HCT116 (cell line): ENCODE measurements at regions not wholly inside any gene's neighbourhood (a gene's known extent, or its start where the extent isn't known, plus 50 kb on each side); places are given as distances from the start of the nearest gene placed in this dataset.

Source experiments
- ATAC-seq: fragments of 200-7000 bp; cut with Tn5 transposase; 2 replicates; pipeline ENCODE4 v1.9.1; 2020; ENCODE audit warnings: mild to moderate bottlenecking, moderate library complexity
- BruUV-seq: library from RNA; stranded (reverse); fragments of 400-500 nt; replicated peaks from 2 replicates; lab custom pipeline; 2021; lab: Mats Ljungman, UMichigan
- CTCF ChIA-PET: fragments of 300-600 bp; sonication (Branson Sonifier 250); formaldehyde crosslinking; loops from one replicate; lab custom pipeline; 2021; ENCODE audit warnings: antibody characterized with exemption; lab: Charles Lee
- POLR2A ChIA-PET: fragments of 300-600, 350-600 bp; sonication (Branson Sonifier 250); formaldehyde crosslinking; loops from one replicate; lab custom pipeline; 2021; ENCODE audit warnings: antibody characterized with exemption; lab: Charles Lee
- RAD21 ChIA-PET, 2 experiments: fragments of 300-600 bp; sonication (Branson Sonifier 250); formaldehyde crosslinking; loops; one replicate each; lab custom pipeline; 2023; ENCODE audit warnings: low total read pairs in 2 of 2; ENCODE audit not compliant: uncharacterized antibody in 2 of 2, unreplicated experiment in 2 of 2, low non-redundant PET in 1 of 2; lab: Charles Lee
- DNase-seq: peaks from one replicate; pipeline ENCODE4 v3.0.0-alpha.2; 2010; ENCODE audit warnings: low read depth, low spot score
- H2AFZ ChIP-seq: fragments of 200-600 bp; shearing (Covaris generic), sonication (generic); 2 replicates; pipeline ENCODE4 v1.6.1; 2017; ENCODE audit warnings: low read depth, mixed run types, mixed read lengths, antibody characterized with exemption, low read length; ENCODE audit not compliant: poor library complexity, severe bottlenecking
- H3K27ac ChIP-seq: 2 replicates; pipeline ENCODE4 v1.5.1; 2012; ENCODE audit warnings: low read depth, low read length
- H3K27me3 ChIP-seq: fragments of 200-600 bp; sonication (generic); 2 replicates; pipeline ENCODE4 v1.6.1; 2016; ENCODE audit warnings: mixed run types, low read length, mixed read lengths; ENCODE audit not compliant: insufficient read depth
- H3K36me3 ChIP-seq, 2 experiments: fragments of 200-500 bp in 1 of 2; fragments of 200-600 bp in 1 of 2; sonication (Bioruptor generic) in 1 of 2; sonication (generic) in 1 of 2; 2 replicates each; pipeline versions ENCODE4 v1.5.1 to v1.6.1; 2014 to 2016; ENCODE audit warnings: low read length in 2 of 2, inconsistent platforms in 1 of 2, mixed read lengths in 1 of 2, mixed run types in 1 of 2; ENCODE audit not compliant: insufficient read depth in 2 of 2, control insufficient read depth in 1 of 2
- H3K4me1 ChIP-seq, 2 experiments: fragments of 200-600 bp in 1 of 2; sonication (generic) in 1 of 2; 2 replicates each; pipeline versions ENCODE4 v1.5.1 to v1.6.1; 2012 to 2017; ENCODE audit warnings: low read length in 2 of 2, inconsistent platforms in 1 of 2, mild to moderate bottlenecking in 1 of 2, mixed read lengths in 1 of 2, mixed run types in 1 of 2, moderate library complexity in 1 of 2; ENCODE audit not compliant: insufficient read depth in 2 of 2, control insufficient read depth in 1 of 2
- H3K4me2 ChIP-seq: fragments of 200-600 bp; sonication (generic); 2 replicates; pipeline ENCODE4 v1.6.1; 2017; ENCODE audit warnings: mixed run types, low read length, mixed read lengths
- H3K4me3 ChIP-seq, 2 experiments: fragments of 200-600 bp in 1 of 2; sonication (generic) in 1 of 2; replicated peaks in 1 of 2; 2 replicates each; pipeline ENCODE4 v1.5.1; 2011 to 2016; ENCODE audit warnings: low read length in 2 of 2, control low read depth in 1 of 2, low read depth in 1 of 2, mild to moderate bottlenecking in 1 of 2, mixed read lengths in 1 of 2, mixed run types in 1 of 2
- H3K79me2 ChIP-seq: fragments of 200-600 bp; sonication (generic); 2 replicates; pipeline ENCODE4 v1.6.1; 2017; ENCODE audit warnings: mild to moderate bottlenecking, mixed run types, low read length, moderate library complexity, mixed read lengths; ENCODE audit not compliant: insufficient read depth
- H3K9ac ChIP-seq: fragments of 200-600 bp; sonication (generic); 2 replicates; pipeline ENCODE4 v1.6.1; 2016; ENCODE audit warnings: low read length, mixed read lengths
- H3K9me2 ChIP-seq: fragments of 200-600 bp; sonication (generic), shearing (Covaris generic); 2 replicates; pipeline ENCODE4 v1.6.1; 2017; ENCODE audit warnings: mixed run types, mild to moderate bottlenecking, moderate library complexity; ENCODE audit not compliant: insufficient read depth
- H3K9me3 ChIP-seq, 2 experiments: fragments of 200-500 bp in 1 of 2; fragments of 200-600 bp in 1 of 2; sonication (Bioruptor generic) in 1 of 2; sonication (generic) in 1 of 2; 2 replicates each; pipeline ENCODE4 v1.6.1; 2014 to 2017; ENCODE audit warnings: low read length in 2 of 2, mixed read lengths in 2 of 2, inconsistent platforms in 1 of 2, low read depth in 1 of 2, mild to moderate bottlenecking in 1 of 2, mixed run types in 1 of 2, moderate library complexity in 1 of 2; ENCODE audit not compliant: control insufficient read depth in 1 of 2, insufficient read depth in 1 of 2
- H4K20me1 ChIP-seq: fragments of 200-600 bp; sonication (generic), shearing (Covaris generic); 2 replicates; pipeline ENCODE4 v1.6.1; 2017; ENCODE audit warnings: mixed run types, mild to moderate bottlenecking, moderate library complexity; ENCODE audit not compliant: insufficient read depth
- ATF3 ChIP-seq: IDR thresholded peaks from 2 replicates; pipeline ENCODE4 v1.6.1; 2012
- JUND ChIP-seq: IDR thresholded peaks from 2 replicates; pipeline ENCODE4 v1.6.1; 2012
- POLR2A ChIP-seq: IDR thresholded peaks from 2 replicates; pipeline ENCODE4 v1.7.0; 2011; ENCODE audit warnings: borderline replicate concordance; ENCODE audit not compliant: insufficient read depth, insufficient read length; ENCODE audit errors: extremely low read depth
- POLR2AphosphoS5 ChIP-seq: IDR thresholded peaks from 2 replicates; pipeline ENCODE4 v1.6.1; 2011; ENCODE audit warnings: mild to moderate bottlenecking, low read depth, low read length, moderate library complexity
- TCF7L2 ChIP-seq: IDR thresholded peaks from 2 replicates; pipeline ENCODE4 v1.7.0; 2011; ENCODE audit warnings: borderline replicate concordance, inconsistent platforms; ENCODE audit not compliant: insufficient read depth, insufficient read length; ENCODE audit errors: extremely low read depth
- YY1 ChIP-seq: IDR thresholded peaks from 2 replicates; pipeline ENCODE4 v1.6.1; 2011; ENCODE audit warnings: low read length, low read depth, moderate library complexity, mild to moderate bottlenecking; ENCODE audit not compliant: insufficient replicate concordance; ENCODE audit errors: extremely low read depth
- intact Hi-C: fragments of 100-400 bp; cut with micrococcal nuclease; formaldehyde crosslinking; loops from 2 replicates; pipeline ENCODE4 v1.10.0; 2022
- TF ChIP-seq, protein P1 (sequence below): IDR thresholded peaks from 2 replicates; pipeline ENCODE4 v1.6.1; 2011; ENCODE audit warnings: mild to moderate bottlenecking, low read length, moderate library complexity; ENCODE audit not compliant: insufficient replicate concordance; ENCODE audit errors: extremely low read depth

DNA sequence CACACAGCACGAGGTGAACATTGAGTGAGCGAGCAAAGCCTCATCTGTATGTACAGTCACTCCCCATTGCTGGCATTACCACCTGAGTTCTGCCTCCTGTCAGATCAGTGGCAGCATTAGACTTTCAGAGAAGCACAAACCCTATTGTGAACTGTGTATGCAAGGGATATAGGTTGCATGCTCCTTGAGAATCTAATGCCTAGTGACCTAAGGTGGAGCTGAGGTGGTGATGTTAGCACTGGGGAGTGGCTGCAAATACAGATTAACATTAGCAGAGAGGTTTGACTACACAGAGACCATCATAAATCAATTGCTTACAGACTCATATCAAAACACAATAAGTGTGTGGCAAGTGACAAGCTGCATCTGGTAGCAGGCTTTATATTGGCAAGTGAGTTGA, 262.5 kb upstream of the ANO5 start:
- TF ChIP-seq TCF7L2 = no peak
- TF ChIP-seq ATF3 = no peak
- no peak for TF ChIP-seq POLR2AphosphoS5
- TF ChIP-seq, all 23 proteins: peak for 0
- Histone ChIP-seq H3K9me3 (peaks cover 0 to 12% of the 10 kb centered on the region in 2 experiments; a peak in 2 of 4 replicates), H3K27ac (no peak overlapping the region), H3K9ac (no peak overlapping the region), H3K36me3 (no peaks in the 10 kb centered on the region), H3K4me2 (no peak overlapping the region), H3K9me2 (no peaks in the 10 kb centered on the region), H3K4me3 (no peak overlapping the region), H3K4me1 (no peaks in the 10 kb centered on the region), H4K20me1 (no peaks in the 10 kb centered on the region), H3K79me2 (no peaks in the 10 kb centered on the region), H2AFZ (no peak overlapping the region), H3K27me3 (no peaks in the 10 kb centered on the region)
- ChIA-PET POLR2A (no interaction called here), RAD21 (no interaction called here), CTCF (no interaction called here)
- intact Hi-C loops = no loop called here
- DNase-seq (no peak), ATAC-seq (no peak)
- BruUV-seq = no TSS peak

DNA sequence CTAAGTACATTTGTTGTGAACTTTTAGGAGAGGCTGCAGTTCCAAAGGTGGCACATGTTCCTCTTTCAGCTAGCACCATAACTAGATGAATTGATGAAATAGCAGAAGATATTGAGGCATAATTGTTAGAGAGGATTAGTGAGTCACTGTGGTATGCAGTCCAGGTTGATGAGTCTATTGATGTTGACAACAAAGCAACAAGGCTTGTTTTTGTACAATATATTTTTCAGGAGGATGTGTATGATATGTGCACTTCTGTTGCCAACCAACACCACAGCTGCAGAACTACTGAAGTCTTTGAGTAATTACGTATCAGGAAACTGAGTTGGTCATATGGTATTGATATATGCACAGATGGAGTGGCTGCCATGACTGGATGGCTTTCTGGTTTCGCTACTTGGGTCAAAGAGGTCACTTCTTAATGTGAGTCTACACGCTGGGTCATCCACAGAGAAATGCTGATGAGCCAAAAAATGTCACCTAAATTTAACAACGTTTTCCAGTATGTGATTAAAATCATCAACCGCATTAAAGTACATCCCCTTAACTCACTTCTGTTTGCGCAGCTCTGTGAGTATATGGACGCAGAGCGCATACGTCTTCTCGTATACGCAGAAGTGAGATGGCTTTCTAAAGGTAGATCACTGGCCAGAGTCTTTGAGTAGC, 261.3 kb upstream of the ANO5 start:
- Histone ChIP-seq H3K79me2 (no peaks in the 10 kb centered on the region), H3K36me3 (no peaks in the 10 kb centered on the region), H3K9ac (no peak overlapping the region), H3K4me1 (no peaks in the 10 kb centered on the region), H3K4me3 (no peak overlapping the region), H3K27ac (no peak overlapping the region), H3K4me2 (no peak overlapping the region), H3K27me3 (no peaks in the 10 kb centered on the region), H4K20me1 (no peaks in the 10 kb centered on the region), H3K9me2 (no peaks in the 10 kb centered on the region), H3K9me3 (peaks cover 0 to 12% of the 10 kb centered on the region in 2 experiments; a peak in 2 of 4 replicates), H2AFZ (no peak overlapping the region)
- intact Hi-C loops = no loop called here
- POLR2A ChIA-PET = no interaction called here
- TF ChIP-seq POLR2AphosphoS5 = no peak
- no peak for TF ChIP-seq POLR2A
- TF ChIP-seq, protein P1, sequence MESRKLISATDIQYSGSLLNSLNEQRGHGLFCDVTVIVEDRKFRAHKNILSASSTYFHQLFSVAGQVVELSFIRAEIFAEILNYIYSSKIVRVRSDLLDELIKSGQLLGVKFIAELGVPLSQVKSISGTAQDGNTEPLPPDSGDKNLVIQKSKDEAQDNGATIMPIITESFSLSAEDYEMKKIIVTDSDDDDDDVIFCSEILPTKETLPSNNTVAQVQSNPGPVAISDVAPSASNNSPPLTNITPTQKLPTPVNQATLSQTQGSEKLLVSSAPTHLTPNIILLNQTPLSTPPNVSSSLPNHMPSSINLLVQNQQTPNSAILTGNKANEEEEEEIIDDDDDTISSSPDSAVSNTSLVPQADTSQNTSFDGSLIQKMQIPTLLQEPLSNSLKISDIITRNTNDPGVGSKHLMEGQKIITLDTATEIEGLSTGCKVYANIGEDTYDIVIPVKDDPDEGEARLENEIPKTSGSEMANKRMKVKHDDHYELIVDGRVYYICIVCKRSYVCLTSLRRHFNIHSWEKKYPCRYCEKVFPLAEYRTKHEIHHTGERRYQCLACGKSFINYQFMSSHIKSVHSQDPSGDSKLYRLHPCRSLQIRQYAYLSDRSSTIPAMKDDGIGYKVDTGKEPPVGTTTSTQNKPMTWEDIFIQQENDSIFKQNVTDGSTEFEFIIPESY = no peak
- no peak for TF ChIP-seq YY1
- TF ChIP-seq JUND = no peak
- no TSS peak for BruUV-seq
- no peak for ATAC-seq
- DNase-seq = no peak
- CTCF ChIA-PET = no interaction called here
- RAD21 ChIA-PET = no interaction called here
